ENCODE measurements at regions not wholly inside any gene's neighbourhood (a gene's known extent, or its start where the extent isn't known, plus 50 kb on each side); places are given as distances from the start of the nearest gene placed in this dataset.
A peak's percentile ranks its signal among the peaks of the same experiment; 100 is the strongest.

DNA sequence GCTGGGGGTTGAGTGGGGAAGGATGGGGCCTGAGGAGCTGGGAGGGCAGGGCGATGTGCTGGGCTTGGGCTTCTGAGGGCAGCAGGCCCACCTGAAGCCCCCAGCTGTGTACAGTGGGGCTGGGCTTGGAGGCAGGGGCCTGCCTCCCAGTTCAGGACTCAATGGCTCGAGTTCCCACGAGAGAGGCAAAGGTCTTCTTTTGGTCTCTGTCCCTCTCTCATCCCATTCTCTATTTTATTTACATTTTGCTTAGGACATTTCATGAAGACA, 180.6 kb downstream of the MACROH2A1 start:
- no peak for DNase-seq

DNA sequence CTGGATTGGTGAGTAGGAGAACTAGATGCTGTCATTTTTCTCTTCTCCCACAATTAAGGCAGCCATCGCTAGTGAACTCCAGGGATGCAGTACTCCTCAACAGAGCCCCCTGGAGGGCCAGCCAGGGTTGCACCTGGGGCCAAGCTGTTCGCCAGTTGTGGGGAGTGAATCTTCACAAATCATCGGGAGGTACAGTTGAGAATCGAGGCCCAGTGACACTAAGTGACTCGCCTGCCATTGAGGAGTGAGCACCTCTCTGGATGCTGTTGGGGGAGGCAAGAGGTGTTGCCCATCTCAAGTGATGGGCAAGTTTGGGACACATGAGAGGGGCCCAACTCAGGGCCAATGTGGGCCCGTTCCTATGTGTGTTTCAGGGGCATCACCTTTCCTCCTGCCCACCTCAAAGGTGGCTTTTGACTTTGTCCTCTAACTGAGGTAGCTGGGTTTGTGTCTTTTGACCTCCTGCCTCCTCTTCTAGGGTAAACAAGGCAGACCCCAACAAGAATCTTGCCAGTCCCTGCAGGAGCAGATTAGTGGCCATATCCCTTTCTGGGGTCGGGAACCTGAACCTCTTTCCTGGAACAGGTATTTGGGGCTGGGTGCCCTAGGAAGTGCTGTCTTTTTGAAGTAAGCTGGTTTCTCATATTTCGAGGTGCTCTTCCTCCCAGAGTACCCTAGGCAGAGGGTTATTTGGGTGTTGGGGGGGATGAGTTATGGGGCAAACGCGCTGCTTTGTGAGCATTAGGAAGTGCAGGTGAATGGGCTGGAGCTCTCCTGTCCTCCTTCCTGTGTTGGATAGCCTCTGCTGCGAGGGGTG, 181.2 kb downstream of the MACROH2A1 start:
- DNase-seq: no peak

DNA sequence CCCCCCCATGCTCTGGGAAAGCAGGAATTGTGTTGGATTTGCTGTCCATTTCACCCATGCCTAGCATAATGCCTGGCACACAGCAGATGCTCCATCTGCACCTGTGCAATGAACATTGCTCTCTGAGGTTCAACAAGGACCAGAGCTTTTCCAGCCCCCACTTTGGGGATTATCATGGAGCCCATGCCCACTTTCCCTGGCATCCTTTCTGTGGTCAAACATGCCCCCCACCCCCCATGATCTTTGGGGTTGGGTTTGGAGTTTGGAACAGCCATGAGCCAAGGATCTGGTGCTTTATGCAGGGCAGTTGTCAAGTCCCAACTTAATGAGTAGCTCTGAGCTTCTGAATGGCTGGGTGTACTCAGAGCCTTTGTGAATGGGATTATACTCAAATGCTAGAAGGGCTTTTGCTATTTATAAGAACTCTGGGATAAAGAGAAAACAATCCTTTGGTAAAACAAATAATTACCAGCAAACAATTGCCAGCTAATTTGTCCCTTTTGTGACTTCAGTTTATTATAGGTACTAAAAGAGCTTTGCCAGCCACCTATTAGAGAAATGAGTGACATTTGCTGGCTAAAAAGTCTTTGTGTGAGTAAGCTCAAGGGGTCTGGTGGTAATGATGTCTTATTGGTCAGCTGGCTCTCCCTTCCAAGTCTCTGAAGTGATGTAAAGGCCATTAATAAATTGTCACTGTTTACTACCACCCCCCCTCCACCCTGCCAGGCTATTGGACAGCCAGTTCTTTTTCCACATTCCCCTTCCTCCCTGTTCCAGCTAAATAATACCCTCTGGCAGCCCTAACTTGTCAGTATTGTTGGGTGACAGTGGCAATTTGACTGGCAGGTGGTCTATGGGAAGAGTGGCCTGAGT, 182.3 kb downstream of the MACROH2A1 start:
- DNase-seq: no peak

DNA sequence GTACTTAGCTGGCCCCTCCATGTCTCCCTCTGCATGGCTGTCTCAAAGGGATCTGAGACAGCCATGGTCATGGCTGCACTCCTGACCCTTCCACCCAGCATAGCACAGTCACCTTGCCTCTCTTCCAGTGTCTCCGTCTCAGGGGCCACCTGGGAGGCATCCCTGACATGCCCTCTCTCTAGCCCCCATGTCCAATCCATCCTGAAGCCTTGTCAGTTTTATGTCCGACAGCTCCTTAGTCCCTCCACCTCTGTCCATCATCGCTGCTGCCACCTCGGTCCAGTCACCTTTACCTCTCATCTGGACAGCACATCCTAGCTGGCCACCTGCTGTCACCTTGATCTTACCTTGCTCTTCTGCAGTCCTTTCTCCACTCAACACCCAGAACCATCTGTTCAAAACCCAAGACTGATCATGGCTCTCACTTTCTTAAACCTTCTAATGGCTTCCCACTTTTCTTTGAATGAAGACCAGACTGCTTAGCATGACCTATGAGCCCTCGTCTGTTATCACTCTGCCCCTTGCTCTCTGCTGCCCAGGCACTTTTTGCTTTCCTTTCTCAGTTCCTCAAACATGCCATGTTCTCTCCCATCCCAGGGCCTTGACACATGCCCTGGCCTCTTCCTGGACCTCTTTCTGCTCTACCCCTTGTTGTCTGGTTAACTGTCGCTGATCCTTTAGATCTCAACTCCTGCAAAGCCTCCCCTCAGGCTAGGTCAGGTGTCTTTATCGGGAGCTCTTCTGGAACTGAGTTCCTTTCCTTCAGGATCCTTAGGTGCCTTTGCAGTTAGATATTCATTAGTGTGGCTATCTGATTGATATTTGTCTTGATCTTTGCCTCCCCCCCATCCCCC, 181.8 kb upstream of the PITX1 start:
- DNase-seq: no peak

DNA sequence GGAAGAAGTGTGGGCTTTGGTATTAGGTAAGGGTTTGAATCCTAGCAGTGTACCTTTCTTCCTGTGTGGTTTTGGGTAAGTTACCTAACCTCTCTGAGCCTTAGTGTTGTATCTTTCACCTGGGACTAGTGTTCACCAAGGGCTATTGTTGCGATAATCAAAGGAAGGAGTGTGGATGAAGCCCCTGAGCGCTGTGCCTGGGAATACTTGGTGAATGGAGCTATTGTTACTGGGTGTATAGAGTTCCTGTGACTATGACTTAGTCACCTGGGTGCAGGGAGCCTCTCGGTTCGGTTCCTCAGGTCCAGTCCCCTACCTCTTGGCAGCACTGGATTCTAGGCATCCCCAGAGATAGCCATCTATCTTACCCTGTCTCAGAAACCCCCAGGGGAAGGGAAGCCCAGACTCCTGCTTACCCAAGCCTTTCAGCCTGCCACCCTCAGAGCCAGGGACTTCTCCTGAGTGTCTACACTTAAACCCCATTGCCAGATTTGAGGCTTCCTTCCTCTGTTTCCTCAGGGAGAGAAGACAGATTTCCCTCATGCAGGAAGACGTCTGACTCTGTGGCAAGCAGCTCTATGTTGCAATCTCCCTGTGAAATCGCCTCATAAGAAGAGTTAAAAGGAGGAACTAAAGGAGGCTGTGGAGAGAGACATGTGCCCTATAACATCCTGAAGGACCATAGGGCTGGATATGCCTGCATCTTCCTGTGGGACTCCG, 181.0 kb upstream of the PITX1 start:
- no peak for DNase-seq

DNA sequence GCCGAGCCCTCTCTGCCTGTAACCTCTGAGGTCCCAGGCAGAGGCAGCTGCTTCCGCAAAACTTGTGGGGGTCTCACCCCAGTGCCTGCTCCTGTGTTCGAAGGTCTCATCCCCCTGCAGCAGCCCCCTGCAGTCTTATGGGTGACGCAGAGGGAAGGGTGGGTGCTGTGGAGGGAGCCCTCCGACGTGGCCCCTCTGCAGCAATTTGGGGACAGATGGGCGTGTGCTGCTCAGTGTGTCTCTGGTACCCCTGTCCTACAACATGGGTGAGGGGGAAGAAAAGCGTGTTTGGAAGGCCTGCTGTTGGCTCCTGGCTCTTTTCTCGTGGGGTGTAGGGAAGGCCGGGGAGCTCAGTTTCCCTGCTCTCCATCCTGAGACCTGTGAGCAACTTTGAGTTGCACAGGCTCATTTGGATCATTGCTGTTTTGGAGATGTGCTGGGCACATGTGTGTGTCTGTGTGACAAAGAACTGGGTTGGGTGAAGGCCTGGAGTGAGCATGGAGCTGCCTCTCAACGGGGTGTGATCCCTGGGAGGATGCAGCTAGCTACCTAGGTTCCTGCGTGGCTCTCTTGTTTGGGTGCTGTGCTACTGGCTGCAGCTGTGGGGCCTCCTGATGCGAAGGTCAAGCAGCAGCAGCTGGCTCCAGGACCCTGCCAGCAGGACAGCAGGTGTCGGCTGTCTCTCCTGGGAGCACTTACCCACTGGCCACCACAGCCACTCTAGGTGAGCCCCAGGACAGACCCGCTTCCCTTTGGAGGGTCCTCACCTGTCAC, 179.6 kb upstream of the PITX1 start:
- DNase-seq: no peak

DNA sequence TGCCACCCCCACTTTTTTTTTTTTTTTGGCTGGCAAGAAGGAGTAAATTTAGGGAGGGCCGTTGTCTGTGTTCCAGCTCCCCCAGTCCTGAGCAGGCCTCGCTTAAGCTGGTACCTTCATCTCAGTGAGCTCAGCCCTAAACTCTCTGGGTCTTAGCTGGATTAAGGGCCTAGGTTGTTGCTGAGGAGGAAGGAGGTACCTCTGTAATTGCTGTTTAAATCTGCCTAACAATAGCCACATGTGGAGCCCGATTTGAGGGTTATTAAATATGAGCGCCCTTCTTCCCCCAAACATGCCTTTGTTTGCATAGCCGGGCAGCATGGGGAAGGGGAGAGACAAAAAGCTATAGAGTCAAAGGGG, 179.0 kb upstream of the PITX1 start:
- no peak for DNase-seq

DNA sequence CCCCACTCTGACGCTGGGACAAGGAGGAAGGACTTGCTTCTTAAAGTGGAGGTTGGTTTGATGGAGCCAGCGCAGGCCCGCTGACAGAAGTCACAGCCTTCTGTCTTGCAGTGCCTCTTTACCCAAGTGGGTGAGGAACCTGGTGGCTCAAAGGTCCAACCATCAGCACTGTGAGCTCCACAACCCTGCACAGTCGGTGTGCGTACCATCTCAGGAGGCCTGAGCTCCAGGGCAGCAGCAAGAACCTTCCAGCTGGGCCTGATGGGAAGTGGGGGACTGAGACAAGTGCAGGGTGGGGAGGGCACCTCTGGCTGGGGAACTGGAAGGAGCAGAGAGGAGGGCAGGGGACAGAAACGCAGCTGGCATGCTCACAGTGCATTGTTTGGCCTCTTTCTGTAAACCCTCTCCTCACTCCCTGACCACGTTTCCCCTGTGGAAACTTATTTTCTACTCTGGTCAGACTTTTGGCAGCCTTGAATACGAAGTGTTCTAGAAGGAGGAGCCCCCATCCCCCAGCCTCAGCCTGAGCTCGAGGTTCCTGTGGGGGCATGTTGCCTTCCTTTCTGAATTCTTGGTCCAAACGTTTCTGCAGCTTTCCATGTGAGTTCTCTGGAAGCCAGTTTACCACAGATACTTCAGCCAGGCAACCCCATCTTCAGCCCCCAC, 178.5 kb upstream of the PITX1 start:
- DNase-seq: no peak

DNA sequence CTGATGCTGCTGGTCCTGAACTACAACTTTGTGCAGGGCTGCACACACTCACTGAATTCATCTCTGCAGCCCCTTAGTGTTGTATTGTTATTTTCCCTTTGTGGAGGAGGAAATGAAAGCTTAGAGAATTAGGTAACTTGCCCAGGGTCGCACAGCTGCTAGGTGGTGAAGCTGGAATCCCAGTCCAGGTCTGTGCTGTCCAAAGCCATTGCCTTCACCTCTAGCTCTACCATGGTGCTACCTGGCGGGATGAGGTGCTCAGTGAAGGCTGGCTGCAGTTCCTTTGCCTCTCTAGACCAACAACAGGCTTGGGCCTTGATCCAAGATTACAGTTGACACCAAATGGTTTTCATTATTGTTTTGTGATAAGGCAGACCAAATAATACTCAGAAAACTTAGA, 177.8 kb upstream of the PITX1 start:
- no peak for DNase-seq

DNA sequence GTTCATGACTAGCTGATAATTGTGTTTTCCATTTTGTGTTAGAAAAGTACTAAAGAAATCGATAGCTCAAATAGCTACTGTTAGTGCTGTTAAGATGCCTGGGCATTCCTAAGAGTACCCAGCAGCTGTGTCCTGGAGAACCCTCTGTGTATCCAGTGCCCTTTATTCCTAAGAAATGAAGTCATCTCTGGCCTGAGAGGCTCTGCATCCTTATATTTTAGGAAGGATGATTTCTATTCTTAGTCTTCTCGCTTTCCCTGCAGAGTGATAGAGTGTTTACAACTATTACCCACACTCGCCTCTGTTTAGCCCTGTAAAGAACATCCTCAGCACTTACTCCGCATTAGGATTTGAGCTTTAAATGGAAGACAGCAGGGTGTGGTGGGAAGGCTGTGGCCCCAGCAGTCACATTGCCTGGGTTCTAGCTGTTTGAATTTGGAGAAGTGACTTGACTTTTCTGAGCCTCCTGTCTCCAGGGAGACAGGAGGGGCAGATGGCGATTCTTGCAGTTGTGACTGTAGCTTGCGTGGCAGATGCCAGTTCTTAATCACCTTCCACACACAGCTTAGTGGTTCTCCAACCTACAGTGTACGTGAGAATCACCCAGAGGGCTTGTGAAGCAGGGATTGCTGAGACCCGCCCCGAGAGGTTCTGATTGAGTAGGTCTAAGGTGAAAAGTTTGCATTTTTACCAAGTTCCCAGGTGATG, 177.2 kb upstream of the PITX1 start:
- DNase-seq: peak; percentile 46

DNA sequence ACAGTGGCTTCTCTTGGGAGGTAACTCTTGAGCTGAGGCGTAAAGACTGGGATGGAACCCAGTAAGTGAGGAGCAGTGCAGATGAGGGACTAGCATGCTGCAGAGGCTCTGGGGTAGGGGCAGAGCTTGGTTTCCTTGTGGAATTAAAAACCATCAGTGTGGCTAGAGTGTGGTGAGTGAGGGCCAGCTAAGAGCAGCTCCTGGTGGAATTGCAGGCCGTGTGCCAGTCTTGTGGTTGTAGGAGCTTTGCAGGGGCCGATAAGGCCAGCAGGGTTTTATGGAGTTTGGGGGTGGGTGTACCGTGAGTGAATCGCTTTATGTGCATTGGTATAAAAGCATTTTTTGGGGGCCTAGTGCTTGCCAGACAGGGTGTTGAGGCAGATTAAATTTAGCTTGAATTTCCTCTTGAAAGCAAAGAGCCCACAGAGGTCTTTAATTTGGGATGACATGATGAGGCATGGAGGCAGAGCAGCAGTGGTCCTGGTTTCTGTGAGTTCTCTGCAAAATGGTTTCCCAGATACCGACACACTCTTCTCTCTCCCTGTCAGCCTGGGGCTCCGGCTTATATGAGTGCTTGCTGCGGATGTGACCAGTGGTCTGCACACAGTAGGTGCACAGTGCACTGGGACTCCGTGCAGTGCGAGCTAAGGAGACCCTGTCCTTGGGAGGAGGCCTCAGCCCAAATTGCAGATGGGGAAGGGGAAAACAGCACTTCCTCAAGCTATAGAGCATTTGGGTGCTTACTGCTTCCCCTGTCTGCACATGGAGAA, 176.4 kb upstream of the PITX1 start:
- DNase-seq: no peak

DNA sequence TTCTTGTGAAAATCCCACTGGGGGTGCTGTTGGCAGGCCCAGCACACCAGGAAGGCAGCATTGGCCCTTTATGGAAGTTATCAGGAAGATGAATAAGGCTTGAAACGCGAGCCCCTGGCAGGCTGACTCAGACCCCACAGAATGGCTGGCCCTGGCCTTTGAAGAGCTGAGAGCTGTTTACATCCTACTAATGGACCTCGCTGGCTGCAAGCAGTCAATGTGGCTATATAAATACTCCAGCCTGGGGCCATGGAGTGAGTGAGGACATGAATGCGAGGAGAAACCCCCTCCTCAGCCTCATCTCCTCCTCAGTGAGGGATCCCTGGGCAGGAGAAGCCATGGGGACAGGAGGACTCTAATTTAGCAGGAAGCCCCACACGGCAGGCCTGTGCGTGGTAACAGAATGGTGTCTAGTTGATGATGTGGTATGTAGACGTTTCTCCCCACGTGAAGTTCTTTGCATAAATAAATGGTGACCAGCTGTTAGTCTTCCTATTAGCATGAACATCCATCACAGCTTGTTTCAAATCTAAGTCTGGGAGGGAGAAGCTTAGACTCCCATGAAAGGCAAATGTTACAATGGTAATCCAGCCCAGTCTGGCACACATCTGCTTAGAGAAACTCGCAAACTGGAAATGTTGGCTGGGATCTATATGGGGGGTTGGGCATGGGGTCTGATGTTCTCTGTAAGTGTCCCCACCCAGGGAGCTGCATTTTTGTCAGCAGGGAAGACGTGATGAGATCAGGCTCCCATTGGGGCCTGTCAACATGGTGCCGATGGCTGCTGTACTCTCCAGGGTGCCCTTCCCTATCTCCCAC, 175.1 kb upstream of the PITX1 start:
- peak; percentile 93 for DNase-seq

DNA sequence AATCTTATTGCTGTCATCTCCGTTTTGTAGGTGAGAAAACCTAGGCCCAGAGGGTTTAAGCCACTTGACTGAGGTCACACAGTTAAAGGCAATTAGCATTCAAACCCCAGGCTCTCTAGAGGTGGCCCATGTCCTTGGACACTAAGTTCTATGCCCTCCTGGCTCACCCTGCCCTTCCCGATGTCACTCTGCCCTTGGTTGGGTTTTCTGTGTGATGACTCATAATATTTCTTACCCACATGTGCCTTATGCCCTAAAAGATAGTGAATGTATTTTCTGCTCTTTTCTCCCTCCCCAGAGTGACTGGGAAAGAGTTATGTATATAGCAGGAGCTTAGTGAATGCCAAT, 174.5 kb upstream of the PITX1 start:
- DNase-seq: no peak

DNA sequence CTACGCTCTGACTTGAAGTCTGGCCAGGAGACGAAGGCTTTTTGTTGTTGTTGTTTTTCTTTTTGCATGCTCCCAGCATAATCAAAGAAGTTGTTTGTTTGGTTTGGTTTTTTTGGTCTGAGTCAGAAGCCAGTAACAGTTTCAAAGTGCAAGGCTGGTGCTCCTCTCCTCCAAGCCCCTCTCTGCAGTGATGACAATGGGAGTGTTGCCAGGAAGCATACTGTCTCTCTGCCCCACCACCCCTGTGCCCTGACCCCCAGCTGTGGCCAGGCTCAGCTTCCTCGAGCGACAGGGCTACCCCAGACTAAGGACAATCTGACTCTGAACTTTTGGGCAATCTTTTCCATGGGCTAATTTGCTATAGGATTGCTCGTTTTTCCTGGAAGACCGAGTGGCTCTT, 173.8 kb upstream of the PITX1 start:
- DNase-seq: no peak

DNA sequence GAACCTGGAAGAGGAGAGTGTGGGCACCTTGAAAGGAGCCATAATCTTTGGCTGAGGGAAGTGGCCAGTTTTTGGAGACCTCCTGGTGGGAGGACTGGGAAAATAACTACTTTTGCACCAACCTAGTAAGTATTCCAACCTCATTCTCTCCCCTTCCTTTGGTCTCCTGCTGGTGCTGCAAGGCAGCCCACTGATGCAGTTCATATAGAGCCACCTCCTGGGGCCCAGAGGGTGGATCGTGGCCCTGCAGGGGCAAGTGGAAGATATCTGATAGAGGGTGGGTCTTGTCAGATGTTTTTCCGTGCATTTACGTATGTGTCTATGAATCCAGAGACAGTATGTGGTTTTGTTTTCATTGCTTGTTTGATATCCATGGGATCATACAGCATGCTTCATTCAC, 172.8 kb upstream of the PITX1 start:
- DNase-seq: no peak

DNA sequence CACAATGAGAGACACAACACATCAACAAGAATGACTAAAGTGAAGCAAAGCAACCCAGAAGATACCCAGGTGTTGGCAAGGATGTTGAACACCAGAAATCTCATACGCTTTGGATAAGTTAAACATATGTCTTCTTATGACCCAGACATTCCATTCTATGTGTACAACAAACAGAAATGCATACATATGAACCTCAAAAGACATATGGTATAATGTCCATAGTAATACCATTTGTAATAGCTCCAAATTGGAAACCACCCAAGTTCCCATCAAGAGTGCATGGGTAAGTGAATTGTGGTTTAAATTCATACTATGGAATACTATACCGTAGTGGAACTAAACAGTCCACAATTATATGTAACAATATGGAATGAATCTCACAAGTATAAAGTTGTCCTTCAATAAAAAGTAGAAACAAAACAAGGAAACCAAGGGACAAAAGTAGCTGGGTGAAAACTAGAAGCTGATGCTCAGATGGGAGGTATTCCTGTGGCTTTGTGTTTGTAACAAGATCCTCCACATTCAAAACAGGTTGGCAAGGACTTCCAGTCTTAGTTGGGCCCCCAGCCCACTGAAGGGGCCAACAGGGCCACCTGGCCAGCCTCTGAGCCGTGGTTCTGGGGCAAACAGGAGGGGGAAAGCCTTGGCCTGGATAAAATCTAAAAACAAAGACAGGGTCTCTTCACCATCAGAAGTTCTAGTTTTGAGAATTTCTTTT, 171.8 kb upstream of the PITX1 start:
- DNase-seq: peak; percentile 88

DNA sequence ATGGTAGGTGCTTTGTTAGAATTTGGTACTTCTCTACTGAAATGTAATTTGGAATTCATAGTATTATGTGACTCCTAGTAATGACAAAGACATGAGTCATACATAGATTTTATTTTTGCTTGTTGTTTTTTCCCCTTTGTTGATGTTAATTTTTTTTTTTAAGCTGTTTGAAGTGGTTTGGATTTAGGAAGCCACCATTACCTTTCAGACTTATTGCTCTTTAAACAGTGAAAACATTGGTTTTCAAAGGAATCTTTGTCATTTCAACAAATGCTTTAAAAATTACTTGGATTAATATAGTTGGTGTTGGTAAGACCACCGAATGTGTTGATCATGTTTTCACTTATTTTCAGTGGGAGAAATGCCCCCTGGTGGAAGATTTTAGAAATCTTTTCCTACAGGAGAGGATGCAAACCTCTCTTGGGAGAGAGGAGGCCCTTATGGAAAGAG, 170.1 kb upstream of the PITX1 start:
- DNase-seq: no peak

DNA sequence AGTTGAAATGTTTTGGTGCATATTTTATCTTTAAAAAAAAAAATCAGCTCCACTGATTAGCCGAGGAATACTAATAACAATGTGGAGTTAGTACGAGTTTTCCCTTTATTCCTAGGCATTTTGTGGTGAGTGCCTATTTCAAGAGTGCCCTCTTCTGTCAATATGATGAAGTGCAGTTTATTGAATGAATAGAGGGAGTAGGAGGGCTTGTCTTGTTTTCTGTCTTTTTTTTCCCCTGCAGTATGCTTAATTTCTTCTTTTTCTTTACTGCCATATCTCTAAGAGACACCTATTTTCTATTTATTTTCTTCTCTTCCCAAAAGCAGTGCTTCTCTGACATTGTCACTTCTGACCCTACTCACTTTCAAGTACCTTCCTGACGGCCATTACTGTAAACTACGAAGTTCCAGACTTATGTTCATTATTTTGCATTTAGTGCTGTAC, 169.6 kb upstream of the PITX1 start:
- DNase-seq: no peak
